ENCODE measurements at regions not wholly inside any gene's neighbourhood (a gene's known extent, or its start where the extent isn't known, plus 50 kb on each side); places are given as distances from the start of the nearest gene placed in this dataset.

DNA sequence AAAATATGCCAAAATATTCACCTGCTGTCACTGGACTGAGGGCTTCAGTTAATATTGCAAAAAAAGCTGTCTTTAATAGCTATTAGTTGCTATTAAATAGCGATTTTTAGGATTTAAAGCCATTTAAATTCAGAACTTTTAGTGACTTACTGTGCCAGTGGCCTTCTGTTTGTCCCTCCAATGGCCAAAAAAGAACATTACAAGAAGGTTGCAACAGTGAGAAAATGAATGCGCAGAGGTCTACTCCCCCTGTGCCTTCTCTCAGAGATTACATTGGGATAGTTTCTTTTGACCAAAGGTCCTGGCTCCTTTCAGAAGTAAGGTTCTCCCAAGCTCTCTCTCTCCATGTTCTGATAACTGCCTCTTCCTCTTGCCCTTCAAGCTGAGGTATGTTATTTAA, 930.3 kb upstream of the ARRDC3 start:
- TF ChIP-seq, protein P1, sequence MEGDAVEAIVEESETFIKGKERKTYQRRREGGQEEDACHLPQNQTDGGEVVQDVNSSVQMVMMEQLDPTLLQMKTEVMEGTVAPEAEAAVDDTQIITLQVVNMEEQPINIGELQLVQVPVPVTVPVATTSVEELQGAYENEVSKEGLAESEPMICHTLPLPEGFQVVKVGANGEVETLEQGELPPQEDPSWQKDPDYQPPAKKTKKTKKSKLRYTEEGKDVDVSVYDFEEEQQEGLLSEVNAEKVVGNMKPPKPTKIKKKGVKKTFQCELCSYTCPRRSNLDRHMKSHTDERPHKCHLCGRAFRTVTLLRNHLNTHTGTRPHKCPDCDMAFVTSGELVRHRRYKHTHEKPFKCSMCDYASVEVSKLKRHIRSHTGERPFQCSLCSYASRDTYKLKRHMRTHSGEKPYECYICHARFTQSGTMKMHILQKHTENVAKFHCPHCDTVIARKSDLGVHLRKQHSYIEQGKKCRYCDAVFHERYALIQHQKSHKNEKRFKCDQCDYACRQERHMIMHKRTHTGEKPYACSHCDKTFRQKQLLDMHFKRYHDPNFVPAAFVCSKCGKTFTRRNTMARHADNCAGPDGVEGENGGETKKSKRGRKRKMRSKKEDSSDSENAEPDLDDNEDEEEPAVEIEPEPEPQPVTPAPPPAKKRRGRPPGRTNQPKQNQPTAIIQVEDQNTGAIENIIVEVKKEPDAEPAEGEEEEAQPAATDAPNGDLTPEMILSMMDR (conservative IDR thresholded peaks at IDR 0.05; ENCODE audit: low read length): no peak
- no peak for TF ChIP-seq EZH2phosphoT487 (IDR thresholded peaks at IDR 0.05; ENCODE audit: borderline replicate concordance, low read depth, low read length)

Data from OCI-LY7 (cell line).